HG02981 (cell line): ENCODE measurements at regions not wholly inside any gene's neighbourhood (a gene's known extent, or its start where the extent isn't known, plus 50 kb on each side); places are given as distances from the start of the nearest gene placed in this dataset.
"Not testable (repeated sequence)": the region's sequence is repeated elsewhere in the genome, so short reads cannot be mapped to it uniquely, and the experiment has no call there.

ENCODE experiments used
- ATAC-seq: cut with Tn5 transposase; IDR thresholded peaks from one replicate; pipeline ENCODE4 v1.9.1; 2021; ENCODE audit warnings: mild to moderate bottlenecking, moderate library complexity; ENCODE audit not compliant: unreplicated experiment

- ATAC-seq: no peak
Observed at GRCh38 chr7:121531175-121532070, 135.3 kb upstream of the FAM3C start.

DNA sequence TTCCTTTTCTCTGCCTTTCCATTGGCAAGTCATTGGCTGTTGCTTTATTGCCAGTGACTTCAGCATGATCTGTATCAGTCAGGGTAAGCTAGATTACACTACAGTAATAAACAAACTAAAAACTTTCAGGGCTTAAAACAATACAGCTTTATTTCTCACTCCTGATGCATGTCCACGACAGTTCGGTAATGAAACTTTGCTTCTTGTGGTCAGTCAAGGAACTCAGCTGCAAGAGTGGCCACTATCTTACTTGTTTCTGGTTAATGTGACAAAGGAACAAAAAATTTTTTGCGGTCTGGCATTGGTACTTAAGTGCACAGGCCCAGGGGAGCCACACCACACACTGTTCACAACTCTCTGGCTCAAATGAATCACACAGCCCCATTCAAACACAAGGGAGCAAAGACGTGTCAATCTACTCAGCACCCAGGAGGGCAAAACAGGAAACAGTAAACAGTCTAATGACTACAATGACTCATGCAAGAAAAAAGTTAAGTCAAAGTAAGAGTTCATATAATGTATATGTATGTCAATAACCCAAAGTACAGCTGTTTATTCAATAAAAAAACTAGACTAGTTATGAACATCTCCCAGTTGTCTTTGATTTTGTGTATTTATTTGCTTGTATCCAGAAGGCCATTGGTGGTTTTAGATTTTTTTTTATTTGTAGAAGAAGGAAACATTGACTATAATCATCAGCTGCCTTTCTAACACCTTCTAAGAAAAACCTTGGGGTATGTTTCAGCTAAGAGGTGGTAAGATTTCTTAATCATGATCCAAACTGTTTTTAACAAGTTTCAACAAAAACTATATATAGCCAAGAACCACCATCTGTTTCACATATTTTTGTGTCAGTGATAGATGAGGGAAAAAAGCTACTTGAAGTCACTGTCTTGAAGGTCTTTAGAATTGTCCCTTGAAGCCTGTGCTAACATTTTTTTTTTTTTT, 134.4 kb upstream of the FAM3C start:
- ATAC-seq: peak; percentile 98

- ATAC-seq: no peak
Observed at GRCh38 chr7:121529003-121529402, 132.9 kb upstream of the FAM3C start.

GRCh38 chr7:121526210-121526609, 130.1 kb upstream of the FAM3C start:
- not testable (repeated sequence) for ATAC-seq

DNA sequence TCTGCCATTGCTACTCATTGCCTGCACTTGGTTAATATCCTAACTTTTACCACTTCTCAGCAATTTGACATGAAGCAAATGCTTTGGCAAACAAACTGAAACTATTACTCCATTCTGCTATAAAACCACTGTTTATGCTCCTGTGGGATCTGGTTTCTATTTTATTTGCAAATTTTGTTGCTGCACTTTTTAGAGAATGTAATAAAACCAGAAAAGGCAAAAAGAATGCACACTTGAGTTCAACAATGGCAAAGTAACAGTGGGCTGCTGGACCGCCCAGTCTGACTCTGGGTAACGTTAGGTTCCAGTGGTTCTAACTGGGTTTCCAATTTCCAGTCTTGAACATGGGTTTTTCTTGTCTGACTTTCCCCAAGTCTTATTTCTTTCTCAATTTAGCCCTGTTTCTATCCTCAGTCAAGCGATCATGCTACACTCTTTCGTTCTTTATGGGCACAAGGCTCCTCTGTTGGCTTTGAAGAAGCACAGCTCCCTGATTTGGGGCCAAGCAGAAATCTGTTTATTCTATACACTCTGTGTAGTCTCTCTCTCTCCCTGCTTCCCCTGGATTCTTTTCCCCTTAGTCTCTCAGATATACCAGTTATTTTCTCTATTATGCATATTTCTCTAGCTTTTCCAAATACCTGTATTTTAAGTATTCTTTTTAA, 129.2 kb upstream of the FAM3C start:
- ATAC-seq: no peak

DNA sequence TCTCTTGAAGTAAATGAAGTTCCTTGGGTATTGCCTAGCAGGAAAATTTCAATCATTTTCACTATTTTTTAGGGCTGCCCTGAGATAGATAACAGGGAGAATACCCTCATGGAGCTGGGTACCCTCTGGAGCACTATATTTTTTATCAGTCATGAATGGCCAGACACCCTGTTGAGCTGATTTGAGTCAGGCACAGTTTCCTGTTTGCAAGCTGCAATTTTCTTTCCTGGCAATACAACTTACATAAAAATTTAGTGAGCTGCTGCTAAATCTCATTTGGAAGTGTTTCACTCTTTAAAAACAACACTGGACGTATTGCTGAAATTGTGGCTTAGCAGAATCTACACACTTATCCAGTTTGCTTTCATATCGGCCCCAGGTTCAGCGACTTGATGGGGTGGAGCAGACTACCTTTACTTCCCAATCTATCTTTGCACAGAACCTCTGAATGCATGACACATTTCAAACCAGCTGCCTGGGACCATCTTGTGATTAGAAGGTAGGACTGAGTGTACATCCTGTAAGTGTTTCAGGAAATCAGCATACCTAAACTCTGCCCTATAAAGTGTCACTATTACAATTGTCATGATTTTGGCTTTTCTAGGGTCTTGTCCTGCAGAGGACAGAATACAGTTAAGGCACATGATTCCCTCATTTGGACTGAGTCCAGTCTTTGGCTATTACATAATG, 125.7 kb upstream of the FAM3C start:
- no peak for ATAC-seq

- no peak for ATAC-seq
Observed at GRCh38 chr7:121520911-121521310, 124.8 kb upstream of the FAM3C start.

- ATAC-seq: peak; percentile 77
Observed at GRCh38 chr7:121519548-121520521, 123.7 kb upstream of the FAM3C start.

GRCh38 chr7:121517591-121517990, 121.5 kb upstream of the FAM3C start:
- ATAC-seq: no peak

- ATAC-seq: no peak
Observed at GRCh38 chr7:121516821-121517220, 120.7 kb upstream of the FAM3C start.

- ATAC-seq: no peak
Observed at GRCh38 chr7:121515630-121516401, 119.7 kb upstream of the FAM3C start.

GRCh38 chr7:121515229-121515628, 119.1 kb upstream of the FAM3C start:
- no peak for ATAC-seq

GRCh38 chr7:121513105-121513504, 117.0 kb upstream of the FAM3C start:
- no peak for ATAC-seq

DNA sequence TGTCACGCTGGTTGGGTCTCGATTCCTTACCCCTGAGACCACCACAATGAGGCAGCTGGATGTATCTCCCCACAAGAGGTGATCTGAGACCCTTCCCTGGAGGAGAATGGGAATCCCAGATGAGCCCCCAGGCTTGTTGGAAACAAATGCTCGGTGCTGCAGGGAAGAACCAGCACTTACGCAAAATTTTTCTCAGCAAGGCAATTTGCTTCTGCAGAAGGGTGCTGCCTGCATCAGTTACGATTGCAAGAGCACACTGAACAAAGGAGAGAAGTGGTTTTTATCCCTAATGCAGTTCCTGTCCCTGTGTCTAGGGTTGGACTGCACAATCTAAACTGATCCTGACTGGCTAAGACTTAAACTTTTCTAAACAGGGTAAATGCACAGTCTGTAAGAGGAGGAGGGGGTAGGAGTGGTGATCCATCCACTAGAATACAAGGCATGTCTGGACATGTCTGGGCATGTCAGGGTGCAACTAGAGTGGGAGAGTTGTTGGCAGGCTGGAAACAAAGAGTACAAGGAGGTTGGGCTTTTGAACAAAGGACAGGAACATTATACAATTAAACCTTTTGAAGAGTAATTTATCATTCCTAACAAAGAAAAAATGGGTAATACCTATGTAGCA, 114.9 kb upstream of the FAM3C start:
- no peak for ATAC-seq

DNA sequence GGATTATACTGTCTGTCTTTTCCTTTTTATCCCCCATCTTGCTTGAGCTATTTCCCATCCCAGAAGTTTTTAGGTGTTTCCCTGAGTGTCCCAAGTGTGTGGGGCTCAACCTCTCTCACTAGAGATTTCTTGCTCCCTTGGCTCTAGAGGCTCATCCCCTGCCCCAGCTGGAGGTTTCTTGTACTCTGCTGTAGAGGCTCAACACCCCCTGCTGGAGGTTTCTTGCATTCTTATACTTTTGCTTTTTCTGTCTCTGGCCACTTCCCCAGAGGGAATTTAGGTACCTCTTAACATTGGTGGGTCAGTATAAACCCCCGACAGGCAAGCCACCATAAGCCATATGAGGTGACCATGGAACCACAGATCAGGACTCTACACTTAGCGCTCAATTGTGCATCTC, 114.2 kb upstream of the FAM3C start:
- no peak for ATAC-seq

GRCh38 chr7:121505540-121506182, 109.6 kb upstream of the FAM3C start:
- no peak for ATAC-seq

DNA sequence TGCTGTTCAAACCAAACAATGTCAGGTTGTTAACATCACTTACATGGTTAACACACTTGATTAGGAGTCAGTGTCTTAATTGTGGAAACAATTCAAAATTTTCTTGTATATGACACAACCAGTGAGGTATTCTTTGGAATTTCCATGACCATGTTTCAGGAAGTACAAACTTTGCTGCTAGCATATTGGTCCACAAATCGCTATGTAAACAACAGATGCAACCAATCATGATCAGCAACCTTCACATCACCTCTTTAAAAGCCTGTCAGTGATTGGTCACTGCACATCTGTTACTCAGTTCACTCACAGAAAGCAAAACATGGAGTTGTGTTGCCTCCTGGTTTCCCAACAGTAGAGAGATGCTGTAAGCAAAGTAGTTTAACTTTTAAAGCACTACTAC, 108.9 kb upstream of the FAM3C start:
- ATAC-seq: no peak

- ATAC-seq: no peak
Observed at GRCh38 chr7:121504482-121504881, 108.4 kb upstream of the FAM3C start.
